ENCODE measurements at regions not wholly inside any gene's neighbourhood (a gene's known extent, or its start where the extent isn't known, plus 50 kb on each side); places are given as distances from the start of the nearest gene placed in this dataset.

DNA sequence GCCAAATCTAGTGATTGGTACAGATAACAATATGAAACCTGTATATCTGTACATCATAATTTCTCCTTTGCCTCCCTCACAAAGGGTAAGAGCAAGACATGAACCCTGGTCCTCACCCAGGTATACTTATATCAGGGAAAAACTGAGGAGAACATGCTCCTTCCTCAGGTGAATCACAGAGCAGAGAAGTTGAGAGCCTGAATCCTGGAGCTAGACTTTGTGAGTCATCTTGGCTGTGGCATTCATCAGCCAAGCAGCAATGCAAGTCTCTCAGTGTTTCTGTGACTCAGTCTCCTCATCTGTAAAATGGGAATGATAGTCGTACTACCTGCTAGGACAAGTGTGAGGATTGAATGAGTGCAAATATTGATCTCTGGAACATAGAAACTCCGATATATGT is 165.7 kb upstream of the ADAMTS9 start:
- Histone ChIP-seq H3K36me3 (ENCODE audit: control insufficient read depth, insufficient read depth, low read length) (no peaks in the 10 kb centered on the region), H3K27me3 (ENCODE audit: control insufficient read depth, insufficient read depth, low read length) (no peaks in the 10 kb centered on the region), H3K4me3 (ENCODE audit: low read depth, low read length) (no peak overlapping the region)
- TF ChIP-seq, protein P1, sequence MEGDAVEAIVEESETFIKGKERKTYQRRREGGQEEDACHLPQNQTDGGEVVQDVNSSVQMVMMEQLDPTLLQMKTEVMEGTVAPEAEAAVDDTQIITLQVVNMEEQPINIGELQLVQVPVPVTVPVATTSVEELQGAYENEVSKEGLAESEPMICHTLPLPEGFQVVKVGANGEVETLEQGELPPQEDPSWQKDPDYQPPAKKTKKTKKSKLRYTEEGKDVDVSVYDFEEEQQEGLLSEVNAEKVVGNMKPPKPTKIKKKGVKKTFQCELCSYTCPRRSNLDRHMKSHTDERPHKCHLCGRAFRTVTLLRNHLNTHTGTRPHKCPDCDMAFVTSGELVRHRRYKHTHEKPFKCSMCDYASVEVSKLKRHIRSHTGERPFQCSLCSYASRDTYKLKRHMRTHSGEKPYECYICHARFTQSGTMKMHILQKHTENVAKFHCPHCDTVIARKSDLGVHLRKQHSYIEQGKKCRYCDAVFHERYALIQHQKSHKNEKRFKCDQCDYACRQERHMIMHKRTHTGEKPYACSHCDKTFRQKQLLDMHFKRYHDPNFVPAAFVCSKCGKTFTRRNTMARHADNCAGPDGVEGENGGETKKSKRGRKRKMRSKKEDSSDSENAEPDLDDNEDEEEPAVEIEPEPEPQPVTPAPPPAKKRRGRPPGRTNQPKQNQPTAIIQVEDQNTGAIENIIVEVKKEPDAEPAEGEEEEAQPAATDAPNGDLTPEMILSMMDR (IDR thresholded peaks at IDR 0.05; ENCODE audit: insufficient read depth, low read depth, low read length): no peak
- ChIA-PET POLR2A (no interaction called here), CTCF (no interaction called here)
- no peak for DNase-seq (ENCODE audit: low read depth)

DNA sequence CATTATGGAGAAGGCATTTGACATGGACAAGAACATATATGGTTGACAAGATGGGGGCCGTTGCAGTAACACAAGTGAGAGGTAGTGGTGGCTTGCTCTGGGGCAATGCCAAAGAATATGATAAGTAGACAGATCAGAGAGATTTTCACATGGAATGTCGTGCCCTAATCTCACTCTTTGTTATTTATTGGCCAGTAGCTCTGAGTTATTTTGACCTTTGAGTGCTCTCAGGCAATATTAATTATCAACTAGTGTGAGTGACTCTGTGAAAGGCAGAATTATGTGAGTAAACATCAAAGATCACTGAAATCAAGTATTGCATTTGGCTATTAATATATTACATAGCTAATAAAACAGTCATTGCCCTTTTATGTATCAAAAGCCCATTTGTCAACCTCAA is 164.9 kb upstream of the ADAMTS9 start:
- TF ChIP-seq, protein P1 (IDR thresholded peaks at IDR 0.05; ENCODE audit: insufficient read depth, low read depth, low read length): no peak
- Histone ChIP-seq H3K4me3 (ENCODE audit: low read depth, low read length) (no peak overlapping the region), H3K27me3 (ENCODE audit: control insufficient read depth, insufficient read depth, low read length) (no peaks in the 10 kb centered on the region), H3K36me3 (ENCODE audit: control insufficient read depth, insufficient read depth, low read length) (no peaks in the 10 kb centered on the region)
- ChIA-PET CTCF (no interaction called here), POLR2A (no interaction called here)
- no peak for DNase-seq (ENCODE audit: low read depth)

DNA sequence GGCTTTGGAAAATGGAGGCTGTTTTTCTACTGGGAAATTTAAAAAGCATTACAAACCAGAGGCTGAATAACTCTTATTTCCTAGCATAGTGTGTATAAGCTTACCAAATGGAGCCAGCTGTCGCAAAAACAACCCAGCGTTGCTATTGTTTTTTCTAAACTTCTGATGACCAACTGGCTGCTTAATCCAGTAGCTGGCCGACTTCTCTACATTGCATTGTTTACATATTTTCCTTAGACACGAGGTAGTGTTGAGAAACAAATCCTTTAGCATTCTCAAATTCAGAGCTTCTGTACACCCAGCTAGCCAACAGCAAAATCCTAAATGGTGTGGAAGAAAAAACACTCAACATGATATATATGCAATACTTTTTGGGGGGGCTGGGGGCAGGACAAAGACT is 161.0 kb upstream of the ADAMTS9 start:
- Histone ChIP-seq H3K4me3 (ENCODE audit: low read depth, low read length) (no peak overlapping the region), H3K36me3 (ENCODE audit: control insufficient read depth, insufficient read depth, low read length) (no peaks in the 10 kb centered on the region), H3K27me3 (ENCODE audit: control insufficient read depth, insufficient read depth, low read length) (no peaks in the 10 kb centered on the region)
- ChIA-PET POLR2A (no interaction called here), CTCF (no interaction called here)
- TF ChIP-seq, protein P1 (IDR thresholded peaks at IDR 0.05; ENCODE audit: insufficient read depth, low read depth, low read length): no peak
- no peak for DNase-seq (ENCODE audit: low read depth)

DNA sequence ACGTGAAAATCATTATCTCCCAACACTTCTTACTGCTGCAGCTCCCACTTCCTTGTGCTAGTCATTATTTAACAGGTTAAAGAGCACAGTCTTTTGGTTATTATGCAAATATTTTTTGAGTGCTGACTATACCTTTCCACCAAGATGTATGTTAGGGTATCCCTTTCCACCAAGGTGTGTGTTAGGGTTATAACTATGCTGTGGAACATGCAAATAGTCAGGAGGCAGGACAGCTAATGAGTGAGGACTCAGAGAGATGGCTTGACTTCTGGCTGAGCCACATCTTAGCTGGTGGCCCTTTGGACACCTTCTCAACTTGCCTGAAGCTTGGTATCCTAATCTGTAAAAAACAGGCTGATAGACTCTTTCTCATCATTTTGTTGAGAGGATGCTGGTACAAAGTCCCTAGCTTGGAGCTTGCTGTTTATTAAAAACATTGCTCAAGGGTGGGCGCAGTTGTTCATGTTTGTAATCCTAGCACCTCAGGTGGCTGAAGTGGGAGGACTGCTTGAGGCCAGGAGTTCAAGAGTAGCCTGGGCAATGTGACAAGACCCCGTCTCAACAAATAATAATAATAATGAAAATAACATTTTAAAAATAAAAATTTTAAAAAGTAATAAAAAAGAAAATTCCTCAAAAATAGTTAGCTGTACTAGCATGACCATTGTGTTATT is 160.5 kb upstream of the ADAMTS9 start:
- H3K4me3 ChIP-seq (ENCODE audit: low read depth, low read length): no peak overlapping the region
- CTCF ChIA-PET: no interaction called here
- TF ChIP-seq, protein P1 (IDR thresholded peaks at IDR 0.05; ENCODE audit: insufficient read depth, low read depth, low read length): no peak
- no peaks in the 10 kb centered on the region for H3K36me3 ChIP-seq (ENCODE audit: control insufficient read depth, insufficient read depth, low read length)
- POLR2A ChIA-PET: no interaction called here
- DNase-seq (ENCODE audit: low read depth): no peak
- no peaks in the 10 kb centered on the region for H3K27me3 ChIP-seq (ENCODE audit: control insufficient read depth, insufficient read depth, low read length)

DNA sequence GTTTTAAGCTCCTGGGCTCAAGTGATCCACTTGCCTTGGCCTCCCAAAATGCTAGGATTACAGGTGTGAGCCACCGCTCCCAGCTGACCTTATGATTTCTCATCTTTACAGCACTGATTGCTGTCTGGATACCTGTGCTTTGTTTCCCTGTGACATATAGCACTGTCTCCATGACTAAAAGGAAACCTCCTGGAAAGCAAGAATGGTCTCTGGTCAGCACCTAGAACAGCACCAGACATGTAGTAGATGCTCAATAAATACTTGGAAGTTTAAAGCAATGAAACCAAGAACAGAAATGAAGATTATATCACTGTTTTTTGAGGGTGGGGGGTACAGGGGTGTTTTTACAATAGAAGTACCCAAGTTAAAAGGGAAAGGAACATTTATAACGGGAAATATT is 156.8 kb upstream of the ADAMTS9 start:
- CTCF ChIA-PET: no interaction called here
- TF ChIP-seq, protein P1 (IDR thresholded peaks at IDR 0.05; ENCODE audit: insufficient read depth, low read depth, low read length): no peak
- DNase-seq (ENCODE audit: low read depth): no peak
- POLR2A ChIA-PET: no interaction called here
- Histone ChIP-seq H3K27me3 (ENCODE audit: control insufficient read depth, insufficient read depth, low read length) (no peaks in the 10 kb centered on the region), H3K4me3 (ENCODE audit: low read depth, low read length) (no peak overlapping the region), H3K36me3 (ENCODE audit: control insufficient read depth, insufficient read depth, low read length) (no peaks in the 10 kb centered on the region)

Measured in BJ (cell line).